SK-N-MC (cell line): ENCODE measurements at regions not wholly inside any gene's neighbourhood (a gene's known extent, or its start where the extent isn't known, plus 50 kb on each side); places are given as distances from the start of the nearest gene placed in this dataset.

Source experiments
- DNase-seq: peaks from one replicate; pipeline ENCODE4 v3.0.0-alpha.2; 2011; ENCODE audit warnings: low read depth, low spot score
- H3K27ac ChIP-seq: fragments of 200-600 bp; sonication (generic); 2 replicates; pipeline ENCODE4 v1.5.1; 2016; ENCODE audit warnings: mixed run types
- H3K36me3 ChIP-seq: fragments of 200-600 bp; sonication (generic); 2 replicates; pipeline ENCODE4 v1.6.1; 2017; ENCODE audit warnings: antibody characterized with exemption, low read length, mixed read lengths; ENCODE audit not compliant: insufficient read depth
- H3K4me3 ChIP-seq: fragments of 200-600 bp; sonication (generic); 2 replicates; pipeline ENCODE4 v1.5.1; 2016
- H3K9ac ChIP-seq: fragments of 200-600 bp; sonication (generic); 2 replicates; pipeline ENCODE4 v1.8.0; 2017; ENCODE audit warnings: mixed run types, mixed read lengths; ENCODE audit not compliant: insufficient read length
- H3K9me3 ChIP-seq: fragments of 200-600 bp; sonication (generic); 2 replicates; pipeline ENCODE4 v1.6.1; 2017; ENCODE audit warnings: low read depth, mild to moderate bottlenecking, antibody characterized with exemption, low read length, moderate library complexity, mixed read lengths
- EZH2 ChIP-seq: fragments of 200-600 bp; sonication (generic); IDR thresholded peaks from one replicate; pipeline ENCODE4 v1.6.1; 2017; ENCODE audit warnings: antibody characterized with exemption
- FOXP2 ChIP-seq: optimal IDR thresholded peaks from 2 replicates; pipeline ENCODE3; 2011; ENCODE audit warnings: mild to moderate bottlenecking, moderate library complexity; ENCODE audit not compliant: insufficient read depth; ENCODE audit errors: extremely low read length, control extremely low read depth
- POLR2AphosphoS5 ChIP-seq: IDR thresholded peaks from 2 replicates; pipeline ENCODE4 v1.6.1; 2012; ENCODE audit warnings: mild to moderate bottlenecking, low read depth, low read length, borderline replicate concordance

DNA sequence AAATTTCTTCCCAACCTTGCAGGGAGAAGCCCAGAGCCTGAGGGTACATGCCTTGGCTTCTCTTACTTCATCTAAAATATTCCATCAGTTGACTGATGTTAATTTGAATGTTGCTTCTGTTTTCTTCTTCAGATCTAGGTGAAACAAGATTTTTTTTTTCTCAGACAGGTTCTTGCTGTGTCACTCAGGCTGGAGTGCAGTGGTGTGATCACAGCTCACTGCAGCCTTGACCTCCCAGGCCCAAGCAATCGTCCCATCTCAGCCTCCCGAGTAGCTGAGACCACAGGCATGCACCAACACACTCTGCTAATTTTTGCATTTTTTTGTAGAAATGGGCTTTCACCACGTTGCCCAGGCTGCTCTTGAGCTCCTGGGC lies 62.1 kb upstream of the KLF3 start:
- TF ChIP-seq FOXP2 (no peak), EZH2 (no peak)
- H3K36me3 ChIP-seq, result no peaks in the 10 kb centered on the region
- no peaks in the 10 kb centered on the region for H3K9me3 ChIP-seq
- H3K4me3 ChIP-seq, result no peak overlapping the region
- no peak overlapping the region for H3K27ac ChIP-seq
- no peak for DNase-seq
- H3K9ac ChIP-seq, result no peak overlapping the region

DNA sequence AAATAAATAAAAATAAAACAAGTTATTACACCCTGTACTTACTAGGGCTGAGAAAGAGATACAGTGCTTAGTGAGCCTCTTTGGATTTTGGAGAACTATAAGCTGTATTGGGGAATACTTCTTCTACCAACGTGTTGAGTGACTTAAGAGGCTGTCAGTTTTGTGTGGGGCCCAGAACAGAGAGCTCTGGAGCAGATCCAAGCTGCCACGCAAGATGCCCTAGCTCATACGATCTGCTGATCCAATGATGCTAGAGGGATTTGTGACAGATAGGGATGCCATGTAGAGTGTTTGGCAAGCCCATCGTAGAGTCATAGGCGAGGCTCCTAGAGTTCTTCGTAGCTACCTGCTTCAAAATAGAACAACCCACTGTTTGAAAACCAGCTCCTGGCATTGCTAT lies 60.3 kb upstream of the KLF3 start:
- Histone ChIP-seq H3K27ac (no peak overlapping the region), H3K9me3 (no peaks in the 10 kb centered on the region), H3K4me3 (no peak overlapping the region), H3K36me3 (no peaks in the 10 kb centered on the region), H3K9ac (no peak overlapping the region)
- TF ChIP-seq POLR2AphosphoS5 (no peak), FOXP2 (no peak), EZH2 (no peak)
- DNase-seq, result no peak

- H3K9ac ChIP-seq, result no peak overlapping the region
- H3K27ac ChIP-seq, result no peak overlapping the region
- H3K9me3 ChIP-seq, result no peaks in the 10 kb centered on the region
- H3K36me3 ChIP-seq, result no peaks in the 10 kb centered on the region
- no peak for DNase-seq
- TF ChIP-seq POLR2AphosphoS5, result no peak
- TF ChIP-seq FOXP2, result no peak
- no peak for TF ChIP-seq EZH2
- no peak overlapping the region for H3K4me3 ChIP-seq
Observed at GRCh38 chr4:38605181-38605752, 58.7 kb upstream of the KLF3 start.

GRCh38 chr4:38605753-38606586 lies 58.0 kb upstream of the KLF3 start:
- H3K4me3 ChIP-seq, result no peak overlapping the region
- no peaks in the 10 kb centered on the region for H3K36me3 ChIP-seq
- H3K27ac ChIP-seq, result no peak overlapping the region
- H3K9me3 ChIP-seq, result no peaks in the 10 kb centered on the region
- no peak overlapping the region for H3K9ac ChIP-seq
- TF ChIP-seq FOXP2, result no peak
- TF ChIP-seq EZH2, result no peak
- TF ChIP-seq POLR2AphosphoS5, result no peak
- no peak for DNase-seq

DNA sequence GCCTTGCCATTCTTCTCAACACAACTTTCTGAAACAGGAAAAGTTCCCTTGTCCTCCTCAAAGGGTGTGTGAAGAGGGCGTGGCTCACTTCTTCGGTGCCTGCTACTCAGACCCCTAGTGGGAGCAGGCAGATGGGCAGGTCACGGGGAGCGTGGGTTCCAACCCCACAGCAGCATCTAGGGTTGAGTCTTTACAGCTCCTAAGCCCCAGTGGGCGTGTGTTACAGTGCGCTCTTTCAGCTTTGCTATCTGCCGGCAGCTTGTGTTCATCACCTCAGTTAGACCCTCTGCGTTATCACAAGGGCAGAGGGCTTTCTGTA lies 57.5 kb upstream of the KLF3 start:
- no peak for DNase-seq
- Histone ChIP-seq H3K4me3 (no peak overlapping the region), H3K27ac (no peak overlapping the region), H3K9ac (no peak overlapping the region), H3K9me3 (no peaks in the 10 kb centered on the region), H3K36me3 (no peaks in the 10 kb centered on the region)
- TF ChIP-seq FOXP2, result no peak
- no peak for TF ChIP-seq POLR2AphosphoS5
- no peak for TF ChIP-seq EZH2

- no peak overlapping the region for H3K4me3 ChIP-seq
- no peaks in the 10 kb centered on the region for H3K9me3 ChIP-seq
- TF ChIP-seq EZH2, result no peak
- no peak for TF ChIP-seq FOXP2
- DNase-seq, result no peak
- no peak overlapping the region for H3K27ac ChIP-seq
- H3K36me3 ChIP-seq, result no peaks in the 10 kb centered on the region
- no peak overlapping the region for H3K9ac ChIP-seq
Observed at GRCh38 chr4:38609614-38610013, 54.4 kb upstream of the KLF3 start.

GRCh38 chr4:38610521-38610920 lies 53.5 kb upstream of the KLF3 start:
- Histone ChIP-seq H3K27ac (no peak overlapping the region), H3K9ac (no peak overlapping the region), H3K4me3 (no peak overlapping the region), H3K36me3 (no peaks in the 10 kb centered on the region), H3K9me3 (no peaks in the 10 kb centered on the region)
- TF ChIP-seq EZH2 (no peak), FOXP2 (no peak), POLR2AphosphoS5 (no peak)
- no peak for DNase-seq

GRCh38 chr4:38610966-38611431 lies 53.0 kb upstream of the KLF3 start:
- H3K4me3 ChIP-seq, result no peak overlapping the region
- no peak for DNase-seq
- TF ChIP-seq FOXP2 (no peak), POLR2AphosphoS5 (no peak), EZH2 (no peak)
- H3K9ac ChIP-seq, result no peak overlapping the region
- H3K27ac ChIP-seq, result peak overlapping the region; percentile 31; the same call in 1 of the 2 replicates
- H3K9me3 ChIP-seq, result no peaks in the 10 kb centered on the region
- H3K36me3 ChIP-seq, result no peaks in the 10 kb centered on the region

GRCh38 chr4:38611676-38612075 lies 52.3 kb upstream of the KLF3 start:
- Histone ChIP-seq H3K36me3 (no peaks in the 10 kb centered on the region), H3K9ac (no peak overlapping the region), H3K9me3 (no peaks in the 10 kb centered on the region), H3K4me3 (no peak overlapping the region), H3K27ac (no peak overlapping the region)
- DNase-seq, result no peak
- TF ChIP-seq POLR2AphosphoS5 (no peak), EZH2 (no peak), FOXP2 (no peak)
